IPS DF 6.9 (cell line): ENCODE measurements at regions not wholly inside any gene's neighbourhood (a gene's known extent, or its start where the extent isn't known, plus 50 kb on each side); places are given as distances from the start of the nearest gene placed in this dataset.

ENCODE experiments used
- DNase-seq: peaks from one replicate; pipeline ENCODE4 v3.0.0-alpha.2; 2013; ENCODE audit warnings: low read depth, low spot score
- H3K27ac ChIP-seq: one replicate; pipeline ENCODE4 v1.5.1; 2013; ENCODE audit warnings: low read length, control low read depth
- H3K27me3 ChIP-seq: 2 replicates; pipeline ENCODE4 v1.6.1; 2013; ENCODE audit warnings: mild to moderate bottlenecking, low read length; ENCODE audit not compliant: control insufficient read depth, insufficient read depth
- H3K36me3 ChIP-seq: 2 replicates; pipeline ENCODE4 v1.6.1; 2013; ENCODE audit warnings: low read length; ENCODE audit not compliant: control insufficient read depth, insufficient read depth
- H3K4me1 ChIP-seq: 2 replicates; pipeline ENCODE4 v1.6.1; 2013; ENCODE audit warnings: low read length; ENCODE audit not compliant: control insufficient read depth, insufficient read depth
- H3K4me3 ChIP-seq: 2 replicates; pipeline ENCODE4 v1.5.1; 2013; ENCODE audit warnings: mild to moderate bottlenecking, low read length
- H3K9me3 ChIP-seq: 2 replicates; pipeline ENCODE4 v1.6.1; 2013; ENCODE audit warnings: low read length, inconsistent platforms; ENCODE audit not compliant: control insufficient read depth, insufficient read depth
- WGBS: extraction: QIAGEN DNeasy Blood & Tissue Kit; methylation state at CpG from one replicate; pipeline ENCODE4 v1.1.7; 2013; ENCODE audit warnings: mixed read lengths, missing lambda C conversion rate; ENCODE audit not compliant: insufficient read length, insufficient coverage; 5-methylcytosine and 5-hydroxymethylcytosine counted together

DNA sequence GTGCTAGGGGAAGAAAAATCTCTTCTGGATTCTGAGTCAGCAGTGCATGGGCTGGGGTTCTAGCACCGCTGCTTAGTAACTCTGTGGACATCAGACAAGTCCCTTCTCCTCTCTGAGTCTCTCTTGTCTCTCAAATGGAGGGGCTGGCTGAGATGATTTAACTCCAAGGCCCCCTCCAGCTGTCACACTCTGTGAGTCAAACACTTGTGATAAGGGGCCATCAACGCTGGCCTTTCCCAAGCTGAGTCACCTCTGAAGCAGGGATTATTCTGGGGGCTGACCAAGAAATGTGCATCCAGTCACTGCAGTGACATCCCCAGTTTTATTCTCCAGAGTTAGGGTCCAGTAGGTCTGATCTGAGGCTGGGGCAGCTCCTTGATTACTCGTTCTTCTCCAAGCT, 110.4 kb upstream of the ZNF462 start:
- no CpG with 5 or more reads among the region's 3 CpGs for WGBS
- no peaks in the 10 kb centered on the region for H3K9me3 ChIP-seq
- no peaks in the 10 kb centered on the region for H3K27me3 ChIP-seq
- no peak overlapping the region for H3K4me3 ChIP-seq
- no peaks in the 10 kb centered on the region for H3K4me1 ChIP-seq
- DNase-seq: no peak
- no peaks in the 10 kb centered on the region for H3K36me3 ChIP-seq
- no peak overlapping the region for H3K27ac ChIP-seq

DNA sequence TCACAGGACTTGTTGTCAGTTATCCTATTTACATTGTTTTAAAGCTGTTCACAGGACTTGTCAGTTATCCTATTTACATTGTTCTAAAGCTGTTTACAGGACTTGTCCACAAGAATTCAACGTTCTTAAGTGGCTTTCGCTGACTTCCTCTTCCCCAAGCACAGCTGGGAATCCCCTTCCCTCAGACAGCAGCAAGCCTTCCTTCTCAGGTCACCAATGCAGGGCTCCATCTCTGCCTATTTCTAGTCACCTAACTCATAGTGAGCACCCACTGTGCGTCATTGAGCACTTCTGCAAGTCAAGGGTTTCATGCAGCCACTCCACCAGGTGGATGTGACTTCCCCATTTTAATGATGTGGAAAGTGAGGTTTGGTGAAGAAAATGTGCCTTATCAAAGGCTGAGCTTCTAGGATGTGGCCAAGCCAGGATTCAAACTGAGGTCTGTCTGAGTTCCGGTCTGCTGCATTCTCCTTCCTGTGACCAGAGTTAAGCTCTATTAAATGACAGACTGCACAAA, 109.8 kb upstream of the ZNF462 start:
- Histone ChIP-seq H3K36me3 (no peaks in the 10 kb centered on the region), H3K9me3 (no peaks in the 10 kb centered on the region), H3K4me3 (no peak overlapping the region), H3K27ac (no peak overlapping the region), H3K27me3 (no peaks in the 10 kb centered on the region), H3K4me1 (no peaks in the 10 kb centered on the region)
- no CpG with 5 or more reads among the region's 4 CpGs for WGBS
- no peak for DNase-seq

DNA sequence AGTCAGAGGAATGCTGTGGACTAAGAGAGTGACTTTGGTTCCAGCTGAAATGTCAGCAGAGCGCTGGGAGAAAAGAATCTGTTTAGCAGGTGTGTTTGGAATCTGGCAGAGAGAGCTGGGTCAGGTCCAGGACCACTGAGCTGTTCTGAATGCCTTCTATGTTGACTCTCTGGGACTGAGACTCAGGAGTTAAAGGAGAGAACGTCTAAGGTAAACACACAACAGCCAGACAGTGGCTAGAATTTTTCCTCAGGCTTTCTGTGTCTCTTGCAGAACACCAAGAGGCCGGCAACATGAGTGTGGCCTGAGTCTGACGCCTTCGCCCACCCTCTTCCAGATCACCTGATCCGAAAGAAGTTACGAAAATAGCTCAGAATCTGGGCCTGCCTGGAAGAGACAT, 107.2 kb upstream of the ZNF462 start:
- H3K4me3 ChIP-seq: no peak overlapping the region
- no CpG with 5 or more reads among the region's 7 CpGs for WGBS

DNA sequence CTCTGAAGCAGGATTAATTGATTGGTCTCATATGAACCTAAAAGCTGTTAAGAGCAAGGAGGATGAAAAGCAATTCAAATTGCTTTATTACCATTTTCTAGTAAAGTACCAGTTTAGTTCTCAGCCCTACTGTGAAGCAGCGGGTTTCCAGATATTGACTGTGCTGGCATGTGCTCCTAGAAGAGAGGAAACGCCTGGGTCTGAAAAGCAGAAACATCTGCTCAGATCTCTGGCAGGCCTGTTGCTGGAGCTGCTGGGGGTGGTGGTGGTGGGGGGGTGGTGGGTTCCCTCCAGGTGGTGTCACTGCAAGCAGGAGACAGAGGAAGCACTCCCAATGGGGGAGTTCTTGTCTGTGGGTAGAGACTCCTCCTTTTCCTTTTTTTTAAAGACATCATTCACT, 105.5 kb upstream of the ZNF462 start:
- no peaks in the 10 kb centered on the region for H3K4me1 ChIP-seq
- no peak overlapping the region for H3K27ac ChIP-seq
- DNase-seq: no peak
- H3K9me3 ChIP-seq: no peaks in the 10 kb centered on the region
- no peaks in the 10 kb centered on the region for H3K27me3 ChIP-seq
- H3K4me3 ChIP-seq: no peak overlapping the region
- WGBS: no CpG with 5 or more reads among the region's 2 CpGs
- H3K36me3 ChIP-seq: no peaks in the 10 kb centered on the region

More for the DNA sequence above, 107.2 kb upstream of the ZNF462 start:
- no peaks in the 10 kb centered on the region for H3K9me3 ChIP-seq
- no peak for DNase-seq
- H3K36me3 ChIP-seq: no peaks in the 10 kb centered on the region
- H3K4me1 ChIP-seq: no peaks in the 10 kb centered on the region
- H3K27me3 ChIP-seq: no peaks in the 10 kb centered on the region
- H3K27ac ChIP-seq: no peak overlapping the region

DNA sequence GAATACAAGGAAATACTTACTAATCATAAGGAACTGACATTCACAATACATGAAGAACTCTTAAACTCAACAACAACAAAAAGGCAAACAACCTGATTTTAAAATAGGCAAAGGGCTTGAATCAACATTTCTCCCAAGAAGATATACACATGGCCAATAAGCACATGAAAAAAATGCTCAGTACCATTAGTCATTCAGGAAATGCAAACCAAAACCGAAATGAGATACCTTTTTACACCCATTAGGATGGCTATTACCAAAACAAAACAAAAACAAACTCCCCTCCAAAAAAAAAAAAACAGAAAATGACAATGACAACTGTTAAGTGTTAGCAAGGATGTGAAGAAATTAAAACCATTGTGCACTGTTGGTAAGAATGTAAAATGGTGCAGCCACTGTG, 104.1 kb upstream of the ZNF462 start:
- Histone ChIP-seq H3K27ac (no peak overlapping the region), H3K9me3 (no peaks in the 10 kb centered on the region), H3K4me1 (no peaks in the 10 kb centered on the region), H3K4me3 (no peak overlapping the region), H3K36me3 (no peaks in the 10 kb centered on the region), H3K27me3 (no peaks in the 10 kb centered on the region)
- WGBS: no CpG with 5 or more reads among the region's 1 CpG
- no peak for DNase-seq

DNA sequence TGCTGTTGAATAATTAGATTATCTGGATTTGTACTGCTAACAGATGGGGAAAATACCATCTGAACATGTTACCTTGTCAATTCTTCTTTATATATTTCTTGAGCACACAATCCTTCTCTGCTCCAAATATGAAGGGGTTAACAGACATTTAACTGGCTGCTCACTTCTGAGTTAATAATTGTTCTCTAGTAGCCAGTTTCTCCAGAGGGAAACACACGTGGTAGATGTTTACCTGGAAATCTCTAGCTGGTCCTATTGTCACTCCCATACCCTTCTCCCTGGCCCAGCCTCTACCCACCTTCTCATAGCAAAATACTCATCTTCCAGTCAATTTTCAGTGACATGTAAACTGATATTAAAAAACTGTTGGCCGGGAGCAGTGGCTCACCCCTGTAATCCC, 101.5 kb upstream of the ZNF462 start:
- no peaks in the 10 kb centered on the region for H3K27me3 ChIP-seq
- no peaks in the 10 kb centered on the region for H3K36me3 ChIP-seq
- H3K4me1 ChIP-seq: no peaks in the 10 kb centered on the region
- H3K27ac ChIP-seq: no peak overlapping the region
- no CpG with 5 or more reads among the region's 2 CpGs for WGBS
- no peak overlapping the region for H3K4me3 ChIP-seq
- DNase-seq: no peak
- H3K9me3 ChIP-seq: no peaks in the 10 kb centered on the region

DNA sequence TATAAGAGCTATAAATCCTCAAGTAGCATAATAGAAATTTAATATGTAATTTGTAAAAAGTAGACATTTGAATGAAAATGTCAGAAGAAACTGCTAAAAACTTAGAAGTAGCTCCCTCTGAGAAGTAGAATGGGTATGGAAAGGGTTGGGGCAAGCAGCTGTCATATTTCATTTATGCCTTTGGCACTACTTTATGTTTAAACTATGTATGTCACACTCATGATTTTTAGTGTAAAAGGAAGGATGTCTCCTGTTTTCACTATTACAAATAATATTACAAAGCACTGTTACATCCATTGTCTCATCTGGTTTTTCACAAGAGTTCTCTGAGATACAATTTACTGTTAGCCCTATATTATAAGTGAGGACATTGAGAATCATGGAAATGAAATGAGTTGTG, 96.3 kb upstream of the ZNF462 start:
- no peaks in the 10 kb centered on the region for H3K4me1 ChIP-seq
- no peaks in the 10 kb centered on the region for H3K27me3 ChIP-seq
- no peak for DNase-seq
- no peaks in the 10 kb centered on the region for H3K36me3 ChIP-seq
- no peak overlapping the region for H3K4me3 ChIP-seq
- H3K27ac ChIP-seq: no peak overlapping the region
- H3K9me3 ChIP-seq: no peaks in the 10 kb centered on the region

DNA sequence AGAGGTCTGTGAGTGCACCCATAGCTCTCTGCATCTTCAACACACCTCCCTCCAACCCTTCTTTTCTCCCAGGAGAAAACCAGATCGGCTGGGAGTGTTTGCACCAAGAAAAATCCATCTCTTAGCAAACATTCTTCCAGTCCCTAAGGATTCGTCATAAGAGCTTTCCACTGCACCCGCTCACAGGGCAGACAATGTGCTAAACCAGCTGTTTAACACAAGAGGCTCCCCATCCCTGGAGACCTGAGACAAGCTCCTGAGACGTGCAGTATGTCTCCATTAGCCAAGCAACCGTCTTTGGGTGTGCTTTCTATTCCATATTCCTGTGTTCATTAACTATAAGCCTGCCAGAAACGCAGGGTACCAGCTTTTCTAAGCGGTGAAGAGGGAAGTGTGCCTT, 93.6 kb upstream of the ZNF462 start:
- no peaks in the 10 kb centered on the region for H3K27me3 ChIP-seq
- no peak overlapping the region for H3K4me3 ChIP-seq
- no peaks in the 10 kb centered on the region for H3K9me3 ChIP-seq
- no peak for DNase-seq
- no peak overlapping the region for H3K27ac ChIP-seq
- H3K4me1 ChIP-seq: no peaks in the 10 kb centered on the region
- H3K36me3 ChIP-seq: no peaks in the 10 kb centered on the region
- WGBS: no CpG with 5 or more reads among the region's 7 CpGs

DNA sequence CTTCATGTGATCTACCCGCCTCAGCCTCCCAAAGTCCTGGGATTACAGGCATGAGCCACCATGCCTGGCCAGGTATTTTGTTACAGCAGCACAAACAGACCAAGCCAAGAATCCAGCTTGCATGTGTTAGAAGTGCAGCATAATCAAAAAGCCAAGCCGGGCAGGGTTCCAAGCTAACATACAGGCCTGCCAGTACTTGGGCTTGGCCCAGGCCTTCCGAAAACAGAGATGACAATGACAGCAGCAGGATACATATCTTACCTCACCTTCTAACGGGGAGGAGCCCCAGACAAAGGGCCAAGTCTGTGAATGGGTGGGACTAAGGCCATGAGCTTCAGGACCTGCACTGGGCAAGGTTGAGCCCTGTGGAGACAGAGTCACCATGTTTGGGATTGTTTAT, 91.4 kb upstream of the ZNF462 start:
- no peaks in the 10 kb centered on the region for H3K27me3 ChIP-seq
- no CpG with 5 or more reads among the region's 4 CpGs for WGBS
- no peak for DNase-seq
- H3K4me1 ChIP-seq: no peaks in the 10 kb centered on the region
- H3K4me3 ChIP-seq: no peak overlapping the region
- H3K27ac ChIP-seq: no peak overlapping the region
- no peaks in the 10 kb centered on the region for H3K9me3 ChIP-seq
- no peaks in the 10 kb centered on the region for H3K36me3 ChIP-seq

DNA sequence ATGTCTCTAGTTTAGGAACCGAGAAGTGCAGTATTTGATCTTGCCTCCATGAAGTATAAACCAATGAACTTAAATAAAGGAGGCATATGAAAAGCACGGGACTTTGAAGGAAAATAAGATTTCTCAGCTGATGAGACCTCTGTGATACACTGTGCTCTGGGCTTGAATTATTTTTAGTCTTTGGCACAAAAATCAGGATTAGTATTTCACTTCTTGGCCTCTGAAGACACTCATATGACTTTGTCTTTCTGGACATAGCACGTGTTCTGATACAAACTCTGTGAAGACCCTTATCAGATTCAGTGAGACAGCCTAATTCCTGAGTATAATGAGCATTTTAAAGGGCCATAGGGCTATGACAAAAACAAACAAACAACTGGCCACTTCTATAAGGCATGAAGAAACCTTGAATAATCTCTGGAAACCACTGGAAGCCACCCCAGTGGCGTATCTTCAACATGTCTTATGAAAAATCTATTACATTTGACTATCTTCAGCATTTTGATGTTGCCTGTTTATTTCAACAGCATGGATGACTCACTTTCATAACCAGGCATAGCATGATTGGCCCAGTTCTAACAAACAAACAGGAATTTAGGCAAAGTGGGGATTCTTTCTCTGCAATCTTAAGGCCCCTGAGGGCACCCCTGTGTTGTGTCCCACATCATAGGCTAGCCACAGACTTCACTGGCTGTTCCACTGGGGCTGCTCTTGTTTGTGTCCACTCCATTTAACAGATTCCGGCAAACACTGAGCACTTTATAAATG, 90.3 kb upstream of the ZNF462 start:
- no peaks in the 10 kb centered on the region for H3K27me3 ChIP-seq
- no peak for DNase-seq
- H3K4me3 ChIP-seq: no peak overlapping the region
- H3K27ac ChIP-seq: no peak overlapping the region
- WGBS: no CpG with 5 or more reads among the region's 5 CpGs
- no peaks in the 10 kb centered on the region for H3K4me1 ChIP-seq
- H3K9me3 ChIP-seq: no peaks in the 10 kb centered on the region
- no peaks in the 10 kb centered on the region for H3K36me3 ChIP-seq

DNA sequence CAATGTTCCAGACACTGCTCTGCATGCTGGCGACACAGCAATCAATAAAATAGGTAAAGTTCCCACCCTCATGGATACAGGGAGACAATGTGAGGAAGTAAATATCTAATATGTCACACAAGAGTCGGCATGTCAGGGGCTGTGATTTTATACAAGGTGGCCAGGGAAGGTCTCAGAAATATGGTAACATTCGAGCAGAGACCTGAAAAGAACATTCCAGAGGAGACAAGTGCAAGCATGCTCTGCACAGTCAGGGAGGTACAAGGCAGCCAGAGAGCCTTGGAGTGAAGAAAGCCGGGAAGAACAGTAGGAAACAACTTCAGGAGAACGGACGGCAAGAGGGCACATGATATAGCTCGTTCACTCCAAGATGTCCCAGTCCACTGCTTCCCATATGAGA, 89.2 kb upstream of the ZNF462 start:
- Histone ChIP-seq H3K4me1 (no peaks in the 10 kb centered on the region), H3K27ac (no peak overlapping the region), H3K27me3 (no peaks in the 10 kb centered on the region), H3K36me3 (no peaks in the 10 kb centered on the region), H3K9me3 (no peaks in the 10 kb centered on the region), H3K4me3 (no peak overlapping the region)
- no peak for DNase-seq
- no CpG with 5 or more reads among the region's 7 CpGs for WGBS
